ENCODE measurements at regions not wholly inside any gene's neighbourhood (a gene's known extent, or its start where the extent isn't known, plus 50 kb on each side); places are given as distances from the start of the nearest gene placed in this dataset.

DNA sequence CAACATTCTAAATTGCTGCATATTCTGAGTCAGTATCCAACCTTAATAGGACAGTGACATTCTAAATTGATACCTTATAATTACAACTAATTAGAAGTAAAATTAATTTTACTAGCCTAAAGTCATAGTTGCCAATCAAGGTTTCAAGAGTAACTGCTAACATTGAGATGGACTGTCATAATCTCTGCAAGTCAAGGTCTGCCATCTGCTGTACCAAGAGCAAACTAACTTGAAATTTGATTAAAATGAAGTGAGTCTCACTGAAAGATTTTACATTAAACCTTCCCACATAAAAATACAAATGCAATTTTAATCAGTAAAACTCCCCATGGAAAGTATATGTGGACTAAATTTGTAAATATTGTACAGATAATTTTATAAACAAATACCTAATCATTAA lies 235.3 kb downstream of the PRDM9 start:
- BruUV-seq (replicated peaks) = no TSS peak
- H4K20me1 ChIP-seq (ENCODE audit: insufficient read depth, low read length) = no peaks in the 10 kb centered on the region
- H3K27ac ChIP-seq (ENCODE audit: low read depth, low read length, poor library complexity, severe bottlenecking) = no peak overlapping the region
- no peaks in the 10 kb centered on the region for H3K9me2 ChIP-seq (ENCODE audit: insufficient read depth, low read length)
- DNase-seq (ENCODE audit: low spot score) = no peak
- H2AFZ ChIP-seq (ENCODE audit: low read length) = no peak overlapping the region
- TF ChIP-seq CTCF (conservative IDR thresholded peaks at IDR 0.05; ENCODE audit: low read length) = no peak
- no peak for TF ChIP-seq EZH2phosphoT487 (IDR thresholded peaks at IDR 0.05; ENCODE audit: borderline replicate concordance, low read depth, low read length)
- no peak overlapping the region for H3K4me2 ChIP-seq (ENCODE audit: low read length)
- ChIA-PET CTCF (ENCODE audit: unreplicated experiment) (no interaction called here), POLR2A (no interaction called here)
- no peaks in the 10 kb centered on the region for H3K4me1 ChIP-seq (ENCODE audit: insufficient read depth, low read length, poor library complexity, severe bottlenecking)
- H3K79me2 ChIP-seq (ENCODE audit: insufficient read depth, low read depth, low read length) = no peaks in the 10 kb centered on the region
- no peaks in the 10 kb centered on the region for H3K9me3 ChIP-seq (ENCODE audit: low read length)
- H3K4me3 ChIP-seq (ENCODE audit: low read depth, low read length, poor library complexity, severe bottlenecking) = no peak overlapping the region
- no peaks in the 10 kb centered on the region for H3K36me3 ChIP-seq (ENCODE audit: insufficient read depth, low read length)
- intact Hi-C loops (cut with micrococcal nuclease; ENCODE audit: unreplicated experiment) = no loop called here

GRCh38 chr5:23755906-23756305 lies 248.5 kb downstream of the PRDM9 start:
- no peaks in the 10 kb centered on the region for H3K4me1 ChIP-seq (ENCODE audit: insufficient read depth, low read length, poor library complexity, severe bottlenecking)
- no peaks in the 10 kb centered on the region for H3K36me3 ChIP-seq (ENCODE audit: insufficient read depth, low read length)
- no peak overlapping the region for H2AFZ ChIP-seq (ENCODE audit: low read length)
- no peaks in the 10 kb centered on the region for H3K79me2 ChIP-seq (ENCODE audit: insufficient read depth, low read depth, low read length)
- no peak for DNase-seq (ENCODE audit: low spot score)
- no peaks in the 10 kb centered on the region for H3K9me2 ChIP-seq (ENCODE audit: insufficient read depth, low read length)
- H4K20me1 ChIP-seq (ENCODE audit: insufficient read depth, low read length) = no peaks in the 10 kb centered on the region
- H3K4me3 ChIP-seq (ENCODE audit: low read depth, low read length, poor library complexity, severe bottlenecking) = no peak overlapping the region
- ChIA-PET POLR2A (no interaction called here), CTCF (ENCODE audit: unreplicated experiment) (no interaction called here)
- intact Hi-C loops (cut with micrococcal nuclease; ENCODE audit: unreplicated experiment) = no loop called here
- TF ChIP-seq EZH2phosphoT487 (IDR thresholded peaks at IDR 0.05; ENCODE audit: borderline replicate concordance, low read depth, low read length) (no peak), CTCF (conservative IDR thresholded peaks at IDR 0.05; ENCODE audit: low read length) (no peak)
- no TSS peak for BruUV-seq (replicated peaks)
- no peak overlapping the region for H3K4me2 ChIP-seq (ENCODE audit: low read length)
- no peak overlapping the region for H3K27ac ChIP-seq (ENCODE audit: low read depth, low read length, poor library complexity, severe bottlenecking)
- H3K9me3 ChIP-seq (ENCODE audit: low read length) = no peaks in the 10 kb centered on the region

DNA sequence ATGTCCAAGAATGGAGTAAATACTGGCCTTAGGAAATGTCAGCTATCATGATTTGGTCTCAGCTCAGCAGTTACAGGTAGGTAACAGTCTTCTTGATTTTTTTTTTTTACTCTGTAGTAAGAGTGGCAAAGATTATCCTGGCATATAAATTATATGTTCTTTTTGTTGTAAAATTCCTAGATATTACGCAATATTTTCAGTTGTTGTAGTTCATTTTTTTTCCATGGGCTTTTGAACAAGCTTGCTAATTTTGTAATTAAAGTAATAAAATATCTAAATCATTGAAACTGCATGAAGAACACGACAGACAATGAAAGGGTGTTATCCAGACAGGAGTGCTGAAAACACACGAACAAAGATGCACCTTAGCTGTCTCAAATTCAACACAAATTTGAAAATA lies 249.4 kb downstream of the PRDM9 start:
- POLR2A ChIA-PET = no interaction called here
- no peaks in the 10 kb centered on the region for H3K9me2 ChIP-seq (ENCODE audit: insufficient read depth, low read length)
- H3K4me2 ChIP-seq (ENCODE audit: low read length) = no peak overlapping the region
- H2AFZ ChIP-seq (ENCODE audit: low read length) = no peak overlapping the region
- no peaks in the 10 kb centered on the region for H4K20me1 ChIP-seq (ENCODE audit: insufficient read depth, low read length)
- CTCF ChIA-PET (ENCODE audit: unreplicated experiment) = no interaction called here
- intact Hi-C loops (cut with micrococcal nuclease; ENCODE audit: unreplicated experiment) = no loop called here
- H3K4me3 ChIP-seq (ENCODE audit: low read depth, low read length, poor library complexity, severe bottlenecking) = no peak overlapping the region
- no peaks in the 10 kb centered on the region for H3K79me2 ChIP-seq (ENCODE audit: insufficient read depth, low read depth, low read length)
- no peak for DNase-seq (ENCODE audit: low spot score)
- H3K27ac ChIP-seq (ENCODE audit: low read depth, low read length, poor library complexity, severe bottlenecking) = no peak overlapping the region
- BruUV-seq (replicated peaks) = no TSS peak
- no peaks in the 10 kb centered on the region for H3K36me3 ChIP-seq (ENCODE audit: insufficient read depth, low read length)
- TF ChIP-seq EZH2phosphoT487 (IDR thresholded peaks at IDR 0.05; ENCODE audit: borderline replicate concordance, low read depth, low read length) (no peak), CTCF (conservative IDR thresholded peaks at IDR 0.05; ENCODE audit: low read length) (no peak)
- no peaks in the 10 kb centered on the region for H3K4me1 ChIP-seq (ENCODE audit: insufficient read depth, low read length, poor library complexity, severe bottlenecking)
- H3K9me3 ChIP-seq (ENCODE audit: low read length) = no peaks in the 10 kb centered on the region

All from OCI-LY7 (cell line).